Ramos (cell line): ENCODE measurements at regions not wholly inside any gene's neighbourhood (a gene's known extent, or its start where the extent isn't known, plus 50 kb on each side); places are given as distances from the start of the nearest gene placed in this dataset.
"Not testable (repeated sequence)": the region's sequence is repeated elsewhere in the genome, so short reads cannot be mapped to it uniquely, and the experiment has no call there.

ENCODE experiments used
- in situ Hi-C: fragments of 300-500 bp; cut with MboI; formaldehyde crosslinking; loops from one replicate; pipeline ENCODE4 v1.14.3; 2022; ENCODE audit warnings: low sequenced_read_pairs; ENCODE audit not compliant: unreplicated experiment

DNA sequence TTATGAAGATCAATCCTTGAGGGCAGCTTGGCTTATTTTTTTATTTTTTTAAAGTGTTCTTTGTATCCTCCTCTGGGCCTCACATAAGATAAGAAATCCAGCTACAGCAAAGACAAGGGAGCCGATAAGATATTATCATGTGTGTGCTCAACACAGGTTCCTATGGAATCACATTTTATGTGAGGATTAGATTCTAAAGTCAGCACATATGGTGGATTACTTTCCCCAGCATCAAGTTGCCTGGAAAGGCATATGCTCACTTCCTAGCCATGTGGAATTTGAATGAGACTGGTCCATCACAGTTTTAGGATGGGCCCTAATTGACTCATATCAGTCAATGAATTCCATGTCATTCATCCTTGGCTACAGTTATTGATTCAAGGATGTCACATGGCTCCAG lies 456.9 kb upstream of the LRRC7 start:
- in situ Hi-C loops, result no loop called here

- in situ Hi-C loops, result not testable (repeated sequence)
These were observed 447.5 kb upstream of the LRRC7 start for GRCh38 chr1:69120126-69120741.

- in situ Hi-C loops, result no loop called here
These were observed 446.9 kb upstream of the LRRC7 start for GRCh38 chr1:69120817-69121216.

DNA sequence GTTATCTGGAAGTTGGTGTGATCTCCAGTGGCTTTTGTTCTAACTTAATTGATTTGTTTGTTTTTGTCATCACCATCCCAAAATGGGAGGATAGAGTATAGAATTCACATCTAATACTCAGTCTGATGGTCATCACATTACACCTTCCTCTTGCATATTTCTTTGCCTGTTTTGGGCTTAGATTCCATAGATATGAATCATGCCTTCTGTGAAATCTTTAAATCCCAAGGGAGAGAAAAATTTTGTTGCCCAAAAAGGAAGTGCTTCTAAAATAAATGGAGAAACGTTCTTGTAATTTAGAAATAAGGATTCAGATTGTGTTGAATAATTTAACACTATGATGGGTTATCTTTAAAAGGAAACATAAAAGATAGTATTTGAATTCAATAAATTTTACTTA lies 446.0 kb upstream of the LRRC7 start:
- in situ Hi-C loops, result no loop called here

GRCh38 chr1:69122373-69122772 lies 445.3 kb upstream of the LRRC7 start:
- in situ Hi-C loops, result no loop called here

DNA sequence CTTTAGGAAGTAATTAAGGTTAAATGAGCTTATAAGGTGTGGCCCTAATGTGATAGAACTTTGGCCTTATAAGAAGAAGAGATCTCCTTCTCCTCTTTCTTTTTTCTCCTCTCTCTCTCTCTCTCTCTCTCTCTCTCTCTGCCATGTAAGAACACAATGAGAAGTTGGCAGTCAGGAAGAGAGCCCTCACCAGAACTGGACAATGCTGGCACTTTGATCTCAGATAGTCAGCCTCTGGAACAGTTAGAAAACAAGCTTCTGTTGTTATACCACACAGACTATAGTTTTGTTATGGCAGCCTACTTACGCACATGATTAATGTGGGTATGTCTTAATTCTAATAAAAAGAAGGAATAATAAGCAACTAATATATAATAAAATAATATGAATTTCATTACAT lies 444.2 kb upstream of the LRRC7 start:
- in situ Hi-C loops, result no loop called here

DNA sequence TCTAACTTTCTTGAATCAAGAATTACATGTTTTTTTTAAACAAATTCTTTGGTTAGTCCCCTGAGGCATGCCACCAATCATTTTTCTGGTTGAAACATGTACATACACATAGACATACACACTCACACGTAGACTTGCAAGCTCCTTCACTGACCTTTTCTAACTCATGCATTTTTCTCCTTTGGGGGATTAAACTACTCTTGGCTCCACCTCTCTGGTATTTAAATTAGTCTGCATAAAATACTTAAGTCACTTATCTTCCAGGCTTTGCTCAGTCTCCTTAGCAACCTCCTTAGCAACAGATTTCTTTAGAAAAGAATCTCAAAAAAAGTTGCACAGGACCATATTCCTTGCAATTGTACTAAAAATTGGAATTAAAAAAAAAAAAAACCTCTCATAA lies 440.9 kb upstream of the LRRC7 start:
- in situ Hi-C loops, result no loop called here

- in situ Hi-C loops, result no loop called here
These were observed 439.5 kb upstream of the LRRC7 start for GRCh38 chr1:69128204-69128603.

- in situ Hi-C loops, result no loop called here
These were observed 438.2 kb upstream of the LRRC7 start for GRCh38 chr1:69129538-69129937.

- in situ Hi-C loops, result no loop called here
These were observed 429.6 kb upstream of the LRRC7 start for GRCh38 chr1:69138172-69138571.

DNA sequence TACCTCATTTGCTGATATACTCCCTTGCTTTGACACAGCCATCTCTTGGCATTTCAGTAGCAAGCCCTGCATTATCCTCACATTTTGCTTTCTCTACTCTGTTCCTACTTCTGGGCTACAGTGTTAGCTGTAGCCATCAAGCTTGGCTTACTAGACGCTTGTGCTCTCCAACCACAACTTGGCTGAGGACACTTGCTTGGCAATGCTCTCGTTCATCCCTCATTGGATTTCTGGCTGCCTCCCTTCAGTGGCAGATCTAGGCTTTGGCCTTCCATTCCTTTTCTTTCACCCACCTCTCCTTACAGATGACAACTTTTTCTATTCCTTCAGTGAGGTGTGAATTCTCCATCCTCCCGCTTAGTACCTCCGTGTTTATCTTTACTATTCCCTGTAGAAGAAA lies 428.7 kb upstream of the LRRC7 start:
- in situ Hi-C loops, result no loop called here

- in situ Hi-C loops, result no loop called here
These were observed 421.4 kb upstream of the LRRC7 start for GRCh38 chr1:69146303-69146702.

- in situ Hi-C loops, result no loop called here
These were observed 419.0 kb upstream of the LRRC7 start for GRCh38 chr1:69148731-69149130.

DNA sequence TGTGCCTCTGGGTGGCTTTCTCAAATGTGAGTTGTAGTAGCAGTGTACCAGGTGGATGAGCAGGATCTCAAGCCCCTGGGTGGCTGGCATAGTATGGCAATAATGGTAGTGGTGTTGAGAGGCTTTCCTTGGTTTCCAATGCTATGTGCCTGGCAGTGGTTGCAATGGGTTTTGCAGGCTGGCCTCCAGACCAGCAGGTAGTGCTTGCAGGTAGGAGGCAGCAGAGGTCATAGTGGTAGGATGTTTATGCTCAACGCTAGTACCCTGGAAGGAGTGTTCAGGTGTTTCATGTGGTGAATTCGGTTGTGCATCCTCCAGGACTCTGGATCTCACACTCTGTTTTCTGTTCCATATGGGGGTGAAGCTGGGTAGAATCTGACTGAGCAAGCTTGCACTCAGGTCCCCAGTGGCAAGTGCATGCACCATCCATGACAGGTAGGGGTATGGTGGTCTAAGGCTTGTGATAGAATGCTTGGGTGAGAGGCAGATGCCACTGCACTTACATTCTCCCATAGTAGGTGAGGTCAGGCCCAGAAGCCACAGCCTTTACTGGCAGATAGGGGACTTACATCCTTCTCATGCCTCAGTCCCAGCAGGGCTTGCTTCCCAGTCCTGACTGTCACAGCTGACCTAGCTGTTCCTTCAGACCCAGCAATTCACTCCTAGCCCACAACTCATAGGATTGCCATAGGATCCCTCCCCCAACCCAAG lies 410.5 kb upstream of the LRRC7 start:
- in situ Hi-C loops, result no loop called here

DNA sequence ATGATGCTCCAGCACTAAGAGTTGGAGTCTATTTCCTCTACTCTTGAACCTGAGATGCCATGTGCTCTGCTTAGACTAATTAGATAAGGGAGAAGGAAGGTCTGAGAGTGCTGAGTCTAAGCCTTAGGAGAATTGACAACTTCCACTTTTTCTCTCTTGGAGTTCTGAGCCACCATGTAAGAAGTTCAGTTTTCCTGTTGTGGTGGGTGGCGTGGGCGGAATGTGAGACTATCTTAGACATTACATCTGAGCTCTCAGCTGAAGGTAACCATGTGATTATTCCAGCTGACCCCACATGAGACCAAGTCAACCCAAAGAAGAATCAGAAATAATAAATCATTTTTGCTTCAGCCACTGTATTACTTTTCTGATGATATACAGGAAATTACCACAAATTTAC lies 404.5 kb upstream of the LRRC7 start:
- in situ Hi-C loops, result no loop called here

GRCh38 chr1:69163779-69164178 lies 403.9 kb upstream of the LRRC7 start:
- in situ Hi-C loops, result no loop called here

DNA sequence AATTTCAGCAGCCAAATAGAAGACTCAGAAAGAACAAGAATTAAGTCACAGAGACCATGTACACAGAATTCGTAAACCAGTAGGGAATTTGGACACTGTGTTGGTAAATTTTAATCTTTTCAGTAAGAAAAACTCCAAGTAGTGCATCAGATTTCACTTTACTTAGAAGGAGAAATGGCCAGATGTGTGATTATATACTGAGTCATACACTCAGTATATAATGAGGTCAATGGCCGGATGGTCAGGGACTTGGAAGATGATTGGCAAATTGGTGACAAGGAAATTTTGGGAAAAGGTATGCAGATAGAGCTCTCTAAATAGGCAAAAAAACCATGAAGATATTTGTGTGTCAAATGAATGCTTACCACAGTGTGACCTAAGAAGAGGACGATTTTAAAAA lies 399.8 kb upstream of the LRRC7 start:
- in situ Hi-C loops, result no loop called here

DNA sequence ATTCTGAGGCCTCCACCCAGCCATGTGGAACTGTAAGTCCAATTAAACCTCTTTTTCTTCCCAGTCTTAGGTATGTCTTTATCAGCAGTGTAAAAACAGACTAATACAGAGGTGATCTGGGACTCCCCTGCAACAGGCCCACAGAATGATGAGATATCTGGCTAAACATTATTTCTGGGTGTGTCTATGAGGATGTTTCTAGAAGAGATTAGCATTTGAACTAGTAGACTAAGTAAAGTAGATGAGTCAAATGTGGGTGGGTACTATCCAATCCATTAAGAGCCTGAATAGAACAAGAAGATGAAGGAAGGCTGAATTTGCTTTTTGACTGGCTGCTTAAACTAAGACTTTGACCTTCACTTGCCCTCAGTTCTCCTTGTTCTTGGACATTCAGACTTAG lies 396.5 kb upstream of the LRRC7 start:
- in situ Hi-C loops, result no loop called here

DNA sequence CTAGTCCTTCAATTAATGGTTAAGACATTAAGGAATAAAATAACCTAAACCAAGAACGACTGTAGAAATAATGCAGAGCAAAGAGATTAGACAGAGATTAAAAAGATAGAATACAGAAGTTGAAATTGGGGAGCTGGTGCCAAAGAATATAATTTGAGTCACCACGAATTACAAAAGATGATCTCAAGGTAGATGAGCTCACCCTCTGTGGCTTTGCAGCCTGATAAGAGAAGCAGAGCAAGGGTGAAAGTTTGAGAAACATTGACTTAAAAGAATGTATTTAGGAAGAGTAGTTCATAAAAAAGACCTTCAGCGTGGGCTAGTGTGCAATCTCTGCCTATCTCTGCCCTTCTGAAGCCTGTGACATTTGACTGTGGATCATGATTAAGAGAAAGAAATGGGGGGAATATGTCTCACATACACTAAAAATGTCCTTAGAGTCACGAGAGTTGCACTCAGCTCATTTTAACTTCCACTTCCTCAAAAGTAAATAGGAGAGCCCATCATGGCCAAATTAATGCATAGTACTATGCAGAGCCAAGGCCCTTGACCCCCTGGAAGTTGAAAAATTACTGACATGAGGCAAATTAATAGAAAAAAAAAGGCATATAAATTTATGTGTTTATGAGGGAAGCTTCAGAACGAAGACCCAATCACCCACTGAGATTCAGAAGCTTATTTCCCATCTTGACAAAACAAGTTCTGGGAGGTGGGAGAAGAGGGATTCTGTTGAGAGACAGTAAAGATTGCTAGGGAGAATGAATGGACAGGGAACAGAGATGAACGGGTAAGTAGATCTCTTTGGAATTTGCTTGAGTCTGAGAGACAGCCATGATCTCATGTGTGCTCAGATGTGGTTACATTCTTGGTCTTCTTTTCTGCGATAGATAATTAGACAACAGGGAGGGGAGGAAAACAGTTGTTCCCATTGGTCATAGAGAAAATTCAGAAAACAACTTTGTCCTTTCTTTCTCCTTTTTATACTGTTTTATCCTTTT lies 395.4 kb upstream of the LRRC7 start:
- in situ Hi-C loops, result no loop called here

DNA sequence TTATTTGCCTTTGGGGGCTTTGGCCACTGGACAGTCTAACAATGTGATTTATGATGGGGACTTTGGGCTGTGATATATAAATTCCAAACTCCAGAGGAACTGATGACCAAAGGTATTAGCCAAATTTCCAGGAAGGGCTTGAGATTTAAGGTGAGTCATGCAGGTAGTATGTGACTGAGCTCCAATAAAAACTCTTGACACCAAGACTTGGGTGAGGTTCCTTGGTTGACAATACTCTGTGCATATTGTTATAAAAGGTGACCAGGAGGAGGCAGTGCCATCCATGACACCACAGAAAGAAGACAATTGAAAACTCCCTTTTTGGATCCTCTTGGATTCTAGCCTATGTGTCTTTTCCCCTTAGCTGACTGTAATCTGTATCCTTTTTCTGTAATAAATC lies 392.7 kb upstream of the LRRC7 start:
- in situ Hi-C loops, result no loop called here

GRCh38 chr1:69180358-69180757 lies 387.4 kb upstream of the LRRC7 start:
- in situ Hi-C loops, result no loop called here
